Uterus (tissue), 3 donors: ENCODE measurements at regions not wholly inside any gene's neighbourhood (a gene's known extent, or its start where the extent isn't known, plus 50 kb on each side); places are given as distances from the start of the nearest gene placed in this dataset.

Experiments
- DNase-seq, 2 donors: peaks; one replicate each; pipeline ENCODE4 v3.0.0-alpha.2; 2019 to 2020
- H3K27ac ChIP-seq, 2 donors: fragments of 200-600 bp; sonication (generic); 1 replicate in 1 of 2; 2 replicates in 1 of 2; pipeline ENCODE4 v1.5.1; 2016 to 2018
- H3K27me3 ChIP-seq, 2 donors: fragments of 200-600 bp; sonication (generic); one replicate each; pipeline ENCODE4 v1.5.1; 2018 to 2019; ENCODE audit warnings: control low read depth in 1 of 2
- H3K36me3 ChIP-seq, 2 donors: fragments of 200-600 bp; sonication (generic); one replicate each; pipeline ENCODE4 v1.5.1; 2019; ENCODE audit warnings: control low read depth in 1 of 2
- H3K4me1 ChIP-seq, 2 donors: fragments of 200-600 bp; sonication (generic); one replicate each; pipeline ENCODE4 v1.5.1; 2018 to 2019; ENCODE audit warnings: control low read depth in 1 of 2
- H3K4me3 ChIP-seq, 2 donors: fragments of 200-600 bp; sonication (generic); 1 replicate in 1 of 2; 2 replicates in 1 of 2; pipeline ENCODE4 v1.5.1; 2018 to 2019; ENCODE audit warnings: mild to moderate bottlenecking in 1 of 2
- H3K9me3 ChIP-seq, 2 donors: fragments of 200-600 bp; sonication (generic); one replicate each; pipeline ENCODE4 v1.5.1; 2019; ENCODE audit warnings: control low read depth in 1 of 2
- POLR2A ChIP-seq, 2 donors: fragments of 450-650 bp; IDR thresholded peaks; one replicate each; pipeline ENCODE4 v1.6.1; 2016; ENCODE audit warnings: antibody characterized with exemption in 2 of 2, mild to moderate bottlenecking in 1 of 2, moderate library complexity in 1 of 2
- intact Hi-C: fragments of 100-400 bp; cut with DNase I; formaldehyde crosslinking; loops from one replicate; pipeline ENCODE4 v1.15.1; 2023; ENCODE audit warnings: low total_unique reads
- TF ChIP-seq, protein P1 (sequence below), 4 experiments: fragments of 200-600 bp in 2 of 4; fragments of 450-650 bp in 2 of 4; sonication (generic) in 2 of 4; IDR thresholded peaks; one replicate each; pipeline ENCODE4 v1.5.1; 2016 to 2019; ENCODE audit warnings: antibody characterized with exemption in 4 of 4, mild to moderate bottlenecking in 2 of 4, moderate library complexity in 1 of 4
- donor health status: DM: yes; HTN: yes; CAD: no.

DNA sequence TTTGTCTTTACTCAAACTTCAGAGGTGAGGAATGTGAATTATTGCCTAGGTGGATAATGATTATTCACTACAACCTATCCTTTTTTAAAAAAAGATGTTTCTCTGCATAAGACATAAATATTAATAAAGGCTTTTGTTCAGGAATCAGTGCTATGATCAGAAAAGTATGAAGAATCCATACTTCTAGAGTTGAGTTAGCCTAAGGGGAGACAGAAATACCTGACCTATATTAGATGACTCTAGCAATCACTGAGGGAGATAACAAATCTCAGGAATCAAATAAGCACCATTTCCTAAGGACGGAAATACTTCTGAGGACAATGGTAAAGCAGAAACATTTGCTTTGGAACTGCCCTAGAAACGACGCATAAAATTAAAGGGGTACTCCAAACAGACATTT is 763.8 kb downstream of the GBE1 start:
- DNase-seq = no peak
- Histone ChIP-seq H3K9me3 (no peaks in the 10 kb centered on the region), H3K4me1 (no peaks in the 10 kb centered on the region), H3K27me3 (no peaks in the 10 kb centered on the region), H3K36me3 (no peaks in the 10 kb centered on the region), H3K4me3 (no peak overlapping the region), H3K27ac (no peak overlapping the region)
- no peak for TF ChIP-seq POLR2A (IDR thresholded peaks at IDR 0.05)
- TF ChIP-seq, protein P1, sequence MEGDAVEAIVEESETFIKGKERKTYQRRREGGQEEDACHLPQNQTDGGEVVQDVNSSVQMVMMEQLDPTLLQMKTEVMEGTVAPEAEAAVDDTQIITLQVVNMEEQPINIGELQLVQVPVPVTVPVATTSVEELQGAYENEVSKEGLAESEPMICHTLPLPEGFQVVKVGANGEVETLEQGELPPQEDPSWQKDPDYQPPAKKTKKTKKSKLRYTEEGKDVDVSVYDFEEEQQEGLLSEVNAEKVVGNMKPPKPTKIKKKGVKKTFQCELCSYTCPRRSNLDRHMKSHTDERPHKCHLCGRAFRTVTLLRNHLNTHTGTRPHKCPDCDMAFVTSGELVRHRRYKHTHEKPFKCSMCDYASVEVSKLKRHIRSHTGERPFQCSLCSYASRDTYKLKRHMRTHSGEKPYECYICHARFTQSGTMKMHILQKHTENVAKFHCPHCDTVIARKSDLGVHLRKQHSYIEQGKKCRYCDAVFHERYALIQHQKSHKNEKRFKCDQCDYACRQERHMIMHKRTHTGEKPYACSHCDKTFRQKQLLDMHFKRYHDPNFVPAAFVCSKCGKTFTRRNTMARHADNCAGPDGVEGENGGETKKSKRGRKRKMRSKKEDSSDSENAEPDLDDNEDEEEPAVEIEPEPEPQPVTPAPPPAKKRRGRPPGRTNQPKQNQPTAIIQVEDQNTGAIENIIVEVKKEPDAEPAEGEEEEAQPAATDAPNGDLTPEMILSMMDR (IDR thresholded peaks at IDR 0.05) = no peak
- intact Hi-C loops = no loop called here

DNA sequence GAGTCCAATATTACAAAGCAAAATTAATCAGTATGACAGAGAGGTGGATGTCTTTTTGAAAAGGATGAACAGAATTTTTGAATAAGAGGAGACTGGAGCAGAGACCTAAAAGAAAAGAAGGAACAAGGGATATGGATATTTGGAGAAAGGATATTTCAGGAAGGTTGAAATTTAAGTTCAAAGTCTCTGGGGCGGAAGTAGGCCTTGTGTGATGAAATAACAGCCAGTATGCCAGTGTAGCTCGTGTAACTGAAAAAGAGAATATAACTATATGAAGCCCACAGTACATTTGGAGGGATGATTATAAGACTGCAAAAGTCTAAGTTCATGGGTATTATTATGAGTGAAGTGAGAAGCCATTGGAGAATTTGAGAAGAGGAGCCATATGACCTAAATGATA is 766.7 kb downstream of the GBE1 start:
- no peak overlapping the region for H3K4me3 ChIP-seq
- H3K27ac ChIP-seq = no peak overlapping the region
- H3K36me3 ChIP-seq = no peaks in the 10 kb centered on the region
- intact Hi-C loops = no loop called here
- no peaks in the 10 kb centered on the region for H3K27me3 ChIP-seq
- TF ChIP-seq POLR2A (IDR thresholded peaks at IDR 0.05) = no peak
- TF ChIP-seq, protein P1 (IDR thresholded peaks at IDR 0.05) = no peak
- no peak for DNase-seq
- no peaks in the 10 kb centered on the region for H3K4me1 ChIP-seq
- no peaks in the 10 kb centered on the region for H3K9me3 ChIP-seq

DNA sequence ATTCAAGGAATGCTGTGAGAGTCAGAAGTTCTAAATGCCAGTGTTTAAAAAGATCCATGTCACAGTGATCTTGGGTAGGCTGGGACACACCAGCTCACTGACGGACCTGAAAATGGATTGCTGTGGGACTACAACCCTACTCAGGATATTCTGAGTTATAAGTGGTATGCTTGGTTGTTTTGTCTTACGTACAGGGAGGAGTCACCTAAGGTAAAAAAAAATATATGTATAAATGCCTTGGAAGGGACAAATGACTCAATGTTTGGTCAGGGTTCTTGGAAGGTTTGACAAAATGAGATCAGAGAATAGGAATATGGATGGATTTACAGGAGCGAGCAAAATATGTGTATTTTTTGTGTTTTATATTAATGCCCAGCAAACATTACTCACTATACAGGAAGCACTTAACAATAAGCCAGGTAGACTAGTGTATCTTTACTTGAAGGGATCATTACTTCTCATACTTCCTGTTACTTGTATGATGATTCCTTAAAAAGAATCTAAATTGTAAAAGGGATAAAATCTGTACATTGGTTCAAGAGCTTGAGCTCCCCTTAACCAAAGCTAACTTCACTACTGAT is 767.3 kb downstream of the GBE1 start:
- intact Hi-C loops = no loop called here

DNA sequence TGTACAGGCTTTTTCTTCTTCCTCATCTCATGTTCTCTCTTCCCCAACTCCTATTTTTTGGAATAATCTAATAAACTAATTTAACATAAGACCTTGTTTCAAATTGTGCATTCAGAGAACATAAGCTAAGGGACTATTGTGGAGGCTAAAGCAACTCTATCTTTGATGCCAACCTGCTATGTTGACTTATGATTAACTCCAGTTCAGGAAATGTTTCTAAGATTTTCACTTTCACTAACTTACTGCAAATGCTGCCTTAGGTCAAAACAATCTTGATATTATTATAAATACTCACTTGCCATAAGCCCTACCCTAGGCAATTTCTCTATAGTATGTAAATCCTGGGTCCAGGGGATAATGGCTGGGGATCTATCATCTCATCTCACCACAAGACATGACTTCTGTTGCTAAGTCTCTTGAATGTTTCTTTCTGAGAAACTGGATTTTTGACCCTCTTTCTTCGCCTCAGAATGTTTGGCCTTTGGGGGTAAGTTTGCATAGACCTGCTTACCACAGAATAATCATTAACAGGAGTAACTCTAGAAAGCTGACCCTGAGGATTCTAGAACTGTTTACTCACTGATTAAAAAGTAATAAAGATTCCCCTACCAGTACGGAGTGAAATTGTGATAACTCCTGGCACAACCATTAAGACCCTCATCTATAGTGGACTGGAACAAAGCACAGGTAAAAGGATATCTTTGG is 768.1 kb downstream of the GBE1 start:
- Histone ChIP-seq H3K4me1 (no peaks in the 10 kb centered on the region), H3K27ac (no peak overlapping the region), H3K27me3 (no peaks in the 10 kb centered on the region), H3K36me3 (no peaks in the 10 kb centered on the region), H3K9me3 (no peaks in the 10 kb centered on the region), H3K4me3 (no peak overlapping the region)
- no peak for TF ChIP-seq POLR2A (IDR thresholded peaks at IDR 0.05)
- TF ChIP-seq, protein P1 (IDR thresholded peaks at IDR 0.05) = no peak
- DNase-seq = no peak
- intact Hi-C loops = no loop called here

More for the DNA sequence above, 767.3 kb downstream of the GBE1 start:
- no peak for DNase-seq
- H3K4me1 ChIP-seq = no peaks in the 10 kb centered on the region
- no peaks in the 10 kb centered on the region for H3K36me3 ChIP-seq
- H3K27ac ChIP-seq = no peak overlapping the region
- H3K27me3 ChIP-seq = no peaks in the 10 kb centered on the region
- no peak overlapping the region for H3K4me3 ChIP-seq
- H3K9me3 ChIP-seq = no peaks in the 10 kb centered on the region
- TF ChIP-seq, protein P1 (IDR thresholded peaks at IDR 0.05) = no peak
- TF ChIP-seq POLR2A (IDR thresholded peaks at IDR 0.05) = no peak

DNA sequence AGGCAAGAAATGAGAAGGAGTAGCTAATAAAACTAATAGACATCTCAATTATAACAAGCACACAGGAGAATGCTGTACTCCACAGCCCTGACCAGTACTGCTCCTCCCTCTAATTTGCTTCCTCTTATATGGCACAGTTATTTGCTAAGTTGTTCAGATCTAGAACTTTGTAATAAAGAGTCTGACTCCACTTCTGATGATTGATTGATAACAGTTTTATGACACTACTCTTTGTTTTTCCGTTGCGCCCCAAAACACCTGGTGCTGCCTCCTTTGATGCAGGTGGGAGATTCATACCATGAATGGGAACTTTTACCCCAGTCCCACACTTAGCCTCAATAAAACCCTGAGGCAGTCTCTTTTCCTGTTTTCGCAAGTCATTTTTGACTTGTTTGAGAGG is 777.7 kb downstream of the GBE1 start:
- Histone ChIP-seq H3K9me3 (no peaks in the 10 kb centered on the region), H3K36me3 (no peaks in the 10 kb centered on the region), H3K27me3 (no peaks in the 10 kb centered on the region), H3K4me3 (no peak overlapping the region), H3K4me1 (no peaks in the 10 kb centered on the region), H3K27ac (no peak overlapping the region)
- TF ChIP-seq, protein P1 (IDR thresholded peaks at IDR 0.05) = no peak
- no peak for TF ChIP-seq POLR2A (IDR thresholded peaks at IDR 0.05)
- intact Hi-C loops = no loop called here
- DNase-seq = no peak
